HG02642 (cell line): ENCODE measurements at regions not wholly inside any gene's neighbourhood (a gene's known extent, or its start where the extent isn't known, plus 50 kb on each side); places are given as distances from the start of the nearest gene placed in this dataset.
A peak's percentile ranks its signal among the peaks of the same experiment; 100 is the strongest.
"Not testable (repeated sequence)": the region's sequence is repeated elsewhere in the genome, so short reads cannot be mapped to it uniquely, and the experiment has no call there.

ENCODE experiments used
- ATAC-seq: cut with Tn5 transposase; IDR thresholded peaks from one replicate; pipeline ENCODE4 v1.9.1; 2021; ENCODE audit warnings: mild to moderate bottlenecking; ENCODE audit not compliant: unreplicated experiment, poor library complexity

DNA sequence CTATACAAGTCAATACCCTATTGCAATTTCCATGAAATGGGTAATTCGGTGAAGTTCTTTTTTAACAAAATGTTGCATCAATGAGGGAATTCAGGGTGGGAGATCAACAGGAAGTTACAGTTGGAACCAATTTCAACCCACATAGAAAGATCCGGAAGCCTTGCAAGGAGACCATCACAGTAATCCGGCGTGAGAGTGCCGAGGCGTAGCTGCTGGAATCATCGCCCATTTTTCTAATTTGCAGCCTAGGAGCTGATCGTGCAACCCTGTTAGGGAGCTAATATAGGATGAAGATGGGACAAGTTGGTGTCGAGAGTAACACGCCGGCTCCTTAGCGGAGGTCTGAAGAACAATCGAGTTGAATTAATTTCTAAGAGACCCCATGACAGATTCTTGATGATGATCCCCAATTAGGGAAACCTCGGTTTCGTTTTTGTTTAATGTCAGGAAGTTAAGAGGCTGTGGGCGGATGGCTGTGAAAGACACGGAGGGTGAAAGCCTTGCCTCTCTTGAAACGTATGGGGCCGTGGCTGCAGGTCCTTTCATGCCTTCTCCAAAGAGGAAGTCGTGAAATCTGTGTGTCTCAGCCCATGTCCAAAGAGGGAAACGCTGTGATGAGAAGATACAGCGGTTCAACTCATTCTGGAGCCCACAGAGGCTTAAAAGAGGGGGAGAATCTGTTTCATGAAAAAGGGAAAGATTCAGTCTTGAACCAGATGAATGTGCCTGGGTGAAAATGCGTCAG lies 51.2 kb upstream of the CARD11 start:
- peak; percentile 53 for ATAC-seq

DNA sequence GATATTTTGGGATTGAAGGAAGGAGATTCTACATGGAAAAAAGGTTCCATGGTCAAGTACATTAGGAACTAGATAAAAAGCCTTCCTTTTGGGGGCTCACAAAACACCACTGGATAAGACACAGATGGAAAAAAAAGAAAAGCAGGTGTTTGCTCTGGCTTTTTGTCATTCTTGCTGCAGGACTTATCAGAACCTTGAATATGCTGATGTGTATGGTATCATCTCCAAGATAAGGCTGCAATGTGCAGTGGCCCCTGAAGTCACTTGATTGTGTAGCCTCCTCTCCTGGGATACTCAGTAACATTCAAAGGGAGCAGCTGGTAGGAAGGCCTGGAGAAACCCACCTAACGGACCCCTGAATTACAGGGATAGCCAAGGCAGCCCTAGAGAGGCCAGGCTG lies 54.1 kb upstream of the CARD11 start:
- ATAC-seq, result no peak

DNA sequence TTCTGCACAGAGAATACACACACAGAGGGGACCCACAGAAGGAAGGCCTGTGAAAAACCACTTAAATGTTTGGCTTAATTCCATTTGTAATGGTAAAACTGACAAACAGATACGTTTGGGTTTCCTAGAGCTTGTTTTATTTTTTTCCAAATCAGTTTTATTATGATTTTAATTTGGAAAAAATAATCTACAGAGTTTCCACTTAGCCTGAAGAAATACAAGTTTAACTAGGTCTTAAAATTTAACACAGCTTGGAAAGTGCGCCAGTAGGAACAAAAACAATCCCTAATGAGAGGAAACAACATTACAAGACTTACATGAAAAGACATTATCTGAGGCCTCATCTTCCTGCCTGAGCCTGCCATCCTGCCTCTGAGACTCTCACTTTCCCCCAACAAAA lies 58.5 kb upstream of the CARD11 start:
- ATAC-seq, result no peak

DNA sequence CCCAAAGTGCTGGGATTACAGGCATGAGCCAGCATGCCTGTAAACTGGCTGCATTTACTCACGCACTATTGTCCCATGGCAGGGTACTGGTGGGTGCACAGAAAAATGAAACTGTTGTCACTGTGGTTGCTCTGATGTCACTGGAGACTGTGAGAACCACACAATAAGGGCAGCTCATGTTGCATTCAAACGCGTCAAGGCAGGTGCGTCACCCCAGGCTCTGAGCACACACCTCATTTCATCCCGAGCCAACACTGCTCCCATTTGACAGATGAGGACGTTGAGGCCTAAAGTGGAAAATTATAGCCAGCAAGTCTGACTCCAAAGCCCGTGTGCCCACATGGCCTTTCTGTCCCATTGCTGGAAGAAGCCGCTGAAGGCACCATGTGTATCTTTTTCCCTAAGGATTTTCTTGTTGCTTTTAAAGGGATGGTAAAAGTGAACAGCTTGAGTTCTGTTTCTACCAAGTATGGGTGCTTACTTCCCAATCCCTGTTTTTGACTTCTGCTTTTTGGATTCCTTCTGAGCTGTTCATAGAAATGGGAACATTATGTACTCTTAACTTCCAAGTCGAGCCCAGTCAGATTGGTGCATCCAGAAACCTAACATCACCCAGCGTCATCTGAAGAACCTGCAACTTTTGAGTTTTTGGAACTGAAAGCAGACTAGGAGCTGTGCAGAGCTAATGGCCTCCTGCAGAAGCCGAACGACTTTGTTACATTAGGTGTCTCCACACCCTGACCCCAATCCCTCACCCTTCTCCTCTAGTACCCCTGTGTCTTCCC lies 60.1 kb upstream of the CARD11 start:
- ATAC-seq, result no peak

DNA sequence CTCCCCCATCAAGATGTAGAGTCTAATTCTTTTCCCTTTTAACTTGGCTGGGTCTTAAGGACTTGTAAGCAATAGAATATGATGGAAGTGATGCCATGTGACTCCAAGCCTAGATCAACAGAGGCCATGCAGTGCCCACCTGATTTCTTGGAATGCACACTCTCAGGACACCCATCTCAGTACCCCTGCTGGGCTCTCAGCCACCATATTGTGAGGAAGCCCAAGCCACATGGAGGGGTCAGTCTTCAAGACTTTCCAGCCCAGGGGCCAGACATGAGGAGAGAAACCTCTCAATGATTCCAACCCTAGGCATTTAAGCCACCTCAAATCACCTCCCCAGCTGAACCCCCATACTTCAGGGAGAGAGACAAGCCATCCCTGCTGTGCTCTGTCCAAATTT lies 62.2 kb upstream of the CARD11 start:
- no peak for ATAC-seq

DNA sequence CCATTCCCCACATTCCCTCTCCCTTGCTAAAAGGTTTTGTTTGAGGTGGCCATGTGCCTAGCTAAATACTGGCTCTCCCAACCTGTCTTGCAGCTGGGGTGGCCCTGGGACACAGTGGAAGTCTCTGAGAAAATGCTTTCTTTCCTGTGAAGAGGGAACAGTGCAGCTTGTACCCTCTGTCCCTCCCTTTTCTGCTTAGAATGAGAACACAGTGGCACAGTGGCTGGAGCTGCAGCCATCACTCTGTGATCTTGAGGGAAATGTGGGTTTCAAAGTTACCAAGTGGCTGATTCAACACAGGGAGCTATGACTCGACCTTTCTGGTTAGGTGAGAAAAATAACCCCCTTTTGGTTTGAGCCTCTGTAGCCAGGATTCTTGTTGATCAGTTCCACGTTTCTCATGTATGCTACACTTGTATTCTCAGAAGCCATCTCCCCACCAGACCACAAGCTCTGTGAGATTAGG lies 62.7 kb upstream of the CARD11 start:
- ATAC-seq, result no peak

DNA sequence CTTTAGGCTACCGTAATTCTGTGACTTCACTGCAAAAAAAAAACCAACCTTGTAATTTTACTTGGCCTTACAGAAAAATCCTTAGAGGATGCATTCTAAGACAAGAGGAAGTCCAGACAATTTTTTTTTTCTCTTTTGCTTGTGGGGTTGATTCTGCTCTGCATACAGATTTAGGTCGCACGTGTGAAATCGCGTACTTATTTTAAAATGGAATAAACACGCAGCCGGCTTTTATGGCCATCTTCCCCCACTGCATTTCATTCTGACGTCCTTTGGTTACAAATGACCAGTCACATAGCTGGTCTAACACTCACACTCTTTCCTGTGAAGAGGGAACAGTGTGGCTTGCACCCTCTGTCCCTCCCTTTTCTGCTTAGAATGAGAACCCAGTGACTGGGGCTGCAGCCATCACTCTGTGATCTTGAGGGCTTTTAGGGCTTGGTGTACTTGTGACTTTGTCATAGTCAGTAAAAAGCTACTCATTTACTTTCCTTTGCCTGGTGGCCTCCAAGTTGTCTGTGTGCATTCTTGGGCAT lies 63.6 kb upstream of the CARD11 start:
- no peak for ATAC-seq

DNA sequence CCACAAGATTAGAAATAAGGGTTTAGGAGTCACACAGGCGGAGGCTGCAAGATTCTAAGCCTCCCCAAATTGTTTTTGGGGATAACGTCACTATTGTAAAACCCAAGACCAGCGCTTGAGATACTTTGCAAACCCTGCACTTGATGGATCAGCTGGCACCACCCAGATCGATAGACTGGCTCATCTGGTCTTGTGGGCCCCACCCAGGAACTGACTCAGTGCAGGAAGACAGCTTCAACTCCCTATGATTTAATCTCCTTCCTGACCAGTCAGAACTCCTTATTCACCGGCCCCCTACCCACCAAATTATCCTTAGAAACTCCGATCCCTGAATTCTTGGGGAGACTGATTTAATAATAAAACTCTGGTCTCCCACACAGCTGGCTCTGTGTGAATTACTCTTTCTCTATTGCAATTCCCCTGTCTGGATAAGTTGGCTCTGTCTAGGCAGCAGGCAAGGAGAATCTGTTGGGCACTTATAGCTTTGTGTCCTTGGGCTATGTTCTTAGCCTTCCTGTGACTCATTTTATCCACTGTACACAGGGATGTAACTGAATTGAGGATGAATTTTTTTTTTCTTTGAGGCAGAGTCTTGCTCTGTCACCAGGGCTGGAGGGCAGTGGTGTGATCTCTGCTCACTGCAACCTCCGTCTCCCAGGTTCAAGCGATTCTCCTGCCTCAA lies 64.4 kb upstream of the CARD11 start:
- ATAC-seq, result no peak

DNA sequence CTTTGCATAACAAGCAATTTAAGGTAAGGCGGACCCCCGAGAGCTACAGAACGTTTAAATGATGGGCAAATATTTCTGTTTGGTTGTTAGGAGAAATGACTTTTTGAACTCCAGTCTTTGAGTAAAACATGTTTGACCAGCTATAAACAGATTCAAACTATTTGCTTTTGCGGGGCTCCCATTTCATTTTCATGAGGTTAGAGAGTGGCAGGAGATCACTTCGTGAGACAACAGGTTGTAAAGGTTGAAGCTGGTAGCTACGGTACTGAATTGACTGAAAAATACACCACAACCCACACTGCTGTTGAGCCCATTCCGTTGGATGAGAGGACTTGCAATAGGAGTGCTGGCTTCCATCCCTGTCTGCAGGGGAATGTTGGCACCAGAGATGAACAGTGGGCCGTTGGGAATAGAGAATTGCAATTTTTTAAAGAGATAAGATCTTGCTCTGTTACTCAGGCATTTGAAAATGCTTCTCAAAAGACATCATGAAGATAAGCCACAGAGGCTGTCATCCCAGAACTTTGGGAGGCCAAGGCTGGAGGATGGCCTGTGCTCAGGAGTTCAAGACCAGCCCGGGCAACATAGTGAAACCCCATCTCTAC lies 65.7 kb upstream of the CARD11 start:
- no peak for ATAC-seq

DNA sequence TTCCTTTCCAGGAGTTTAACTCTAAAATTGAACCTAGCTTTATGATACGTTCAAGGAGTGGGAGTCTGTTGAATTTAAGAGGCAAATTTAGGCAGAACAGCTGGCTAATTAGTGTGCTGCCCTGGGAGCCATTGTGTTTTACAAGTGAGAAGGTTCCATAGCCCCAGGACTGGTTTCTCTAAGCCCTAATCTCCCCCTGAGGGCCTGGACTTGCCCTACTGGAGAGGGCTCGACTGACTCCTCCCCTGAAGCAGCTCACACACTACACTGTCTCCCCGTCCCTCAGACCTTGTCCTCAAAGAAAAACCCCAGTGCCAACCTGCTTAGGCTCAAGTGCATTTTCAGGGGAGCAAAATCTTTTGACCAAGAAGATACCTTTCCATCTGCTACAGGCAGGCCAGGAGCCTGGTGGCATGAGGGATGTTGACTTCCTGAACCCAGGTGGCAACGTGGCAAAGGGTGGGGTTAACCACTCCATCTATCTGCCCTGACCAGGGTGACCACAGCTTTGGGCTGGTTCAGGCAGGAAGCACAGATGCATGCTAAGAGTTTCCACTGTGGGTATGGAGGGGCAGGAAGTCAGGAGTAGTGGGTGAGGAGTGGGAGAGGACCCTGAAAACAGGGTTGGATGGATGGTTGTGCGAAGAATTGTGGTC lies 68.9 kb upstream of the CARD11 start:
- no peak for ATAC-seq

DNA sequence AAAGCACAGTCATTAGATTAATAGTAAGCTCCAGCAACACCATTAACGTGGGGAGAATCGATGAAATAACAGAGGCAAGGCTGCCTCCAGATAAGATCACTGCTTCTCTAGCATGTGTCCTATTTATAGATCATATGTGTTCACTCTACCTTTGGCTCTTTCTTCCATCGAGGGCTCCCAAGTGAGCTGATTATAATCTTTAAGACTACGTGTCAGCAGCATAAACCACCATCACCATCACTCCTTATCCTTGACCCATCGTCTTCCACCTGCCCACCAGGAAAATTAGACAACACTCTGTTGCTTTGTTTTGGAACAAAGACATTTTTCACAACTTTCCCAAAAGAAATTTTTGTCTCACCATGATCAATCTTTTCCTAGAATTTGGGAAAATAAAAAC lies 71.2 kb upstream of the CARD11 start:
- ATAC-seq, result no peak

DNA sequence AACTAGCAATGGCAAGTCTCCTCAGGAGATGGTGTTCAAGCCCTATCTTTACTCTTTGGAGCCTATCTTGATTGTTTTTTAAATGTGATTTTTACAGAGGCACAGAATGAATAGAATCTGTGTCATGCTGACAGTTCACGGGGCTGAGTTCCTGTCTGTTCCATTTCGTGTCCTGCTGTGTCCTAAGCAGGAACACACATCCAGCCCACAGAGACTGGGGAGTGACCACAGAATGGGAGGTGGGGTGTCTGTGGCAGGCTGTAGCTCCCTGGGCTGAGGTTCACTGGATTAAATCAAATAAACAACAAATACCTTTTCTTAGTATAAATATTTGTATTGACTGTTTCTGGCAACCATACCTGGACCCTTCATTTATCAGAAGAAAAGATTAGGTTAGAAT lies 73.4 kb upstream of the CARD11 start:
- ATAC-seq, result no peak

DNA sequence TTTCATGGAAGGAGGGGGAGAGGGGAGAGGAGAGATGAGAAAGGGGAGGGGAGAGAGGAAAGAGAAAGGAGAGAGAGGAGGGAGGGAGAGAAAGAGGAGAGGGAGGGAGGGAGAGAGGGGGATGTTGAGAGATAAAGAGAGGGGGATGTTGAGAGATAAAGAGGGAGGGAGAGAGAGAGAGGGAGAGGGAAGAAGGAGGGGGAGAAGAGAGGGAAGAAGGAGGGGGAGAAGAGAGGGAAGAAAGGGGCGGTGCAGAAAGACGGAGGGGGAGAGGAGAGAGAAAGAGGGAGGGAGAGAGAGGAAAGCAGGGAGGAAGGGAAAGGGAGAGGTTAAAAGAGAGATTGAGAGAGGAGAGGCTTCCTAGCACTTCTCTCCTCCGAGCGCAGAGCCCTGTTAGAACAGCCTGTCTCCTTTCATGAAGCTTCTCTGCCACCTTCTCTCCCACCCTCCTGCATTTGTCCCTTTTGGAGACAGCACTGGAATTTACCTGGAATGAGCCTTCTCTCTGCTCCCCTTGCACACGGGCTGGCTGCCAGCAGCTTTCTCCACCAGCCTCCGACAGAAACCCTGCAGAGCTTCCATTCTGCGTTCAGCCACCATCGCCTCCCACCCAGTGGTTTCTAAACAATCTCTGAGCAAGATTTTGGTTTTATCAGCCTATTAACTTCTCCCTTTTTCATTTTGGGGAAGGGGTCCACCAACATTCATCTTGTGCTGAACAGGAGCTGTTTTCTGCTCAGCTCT lies 74.0 kb upstream of the CARD11 start:
- ATAC-seq, result no peak

DNA sequence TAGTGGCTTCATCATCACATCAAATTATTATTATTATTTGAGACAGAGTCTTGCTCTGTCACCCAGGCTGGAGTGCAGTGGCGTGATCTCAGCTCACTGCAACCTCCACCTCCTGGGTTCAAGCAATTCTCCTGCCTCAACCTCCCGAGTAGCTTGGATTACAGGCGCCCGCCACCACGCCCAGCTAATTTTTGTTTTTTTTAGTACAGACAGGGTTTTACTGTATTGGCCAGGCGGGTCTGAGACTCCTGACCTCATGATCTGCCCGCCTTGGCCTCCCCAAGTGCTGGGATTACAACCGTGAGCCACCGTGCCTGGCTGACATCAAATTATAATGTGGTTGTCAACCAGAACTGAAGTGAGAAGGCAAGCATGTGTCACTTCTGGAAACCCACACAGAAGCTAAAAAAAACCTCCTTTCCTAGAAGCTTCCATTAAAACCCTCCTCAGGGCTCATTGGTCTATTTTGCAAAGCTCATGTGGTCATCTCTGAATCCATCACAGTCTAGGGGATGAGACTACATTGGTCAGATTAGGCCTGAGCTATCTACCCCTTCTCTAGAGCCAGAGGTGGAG lies 75.8 kb upstream of the CARD11 start:
- ATAC-seq, result not testable (repeated sequence)

DNA sequence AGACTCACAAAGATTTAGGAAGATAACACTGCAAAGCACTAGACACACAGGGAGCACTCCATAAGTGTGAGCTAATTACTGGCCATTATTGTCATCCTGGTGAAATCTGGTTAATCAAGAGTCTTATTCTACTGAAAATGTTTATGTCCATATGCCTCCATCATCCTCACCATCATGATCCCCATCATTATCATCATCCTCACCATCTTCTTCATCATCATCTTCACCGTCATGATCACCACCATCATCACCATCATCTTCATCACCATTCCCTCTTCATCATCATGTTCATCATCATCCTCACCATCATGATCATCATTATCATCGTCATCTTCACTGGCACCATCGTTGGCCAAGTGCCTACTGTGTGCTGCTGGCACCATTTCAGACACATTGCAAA lies 76.3 kb upstream of the CARD11 start:
- no peak for ATAC-seq

DNA sequence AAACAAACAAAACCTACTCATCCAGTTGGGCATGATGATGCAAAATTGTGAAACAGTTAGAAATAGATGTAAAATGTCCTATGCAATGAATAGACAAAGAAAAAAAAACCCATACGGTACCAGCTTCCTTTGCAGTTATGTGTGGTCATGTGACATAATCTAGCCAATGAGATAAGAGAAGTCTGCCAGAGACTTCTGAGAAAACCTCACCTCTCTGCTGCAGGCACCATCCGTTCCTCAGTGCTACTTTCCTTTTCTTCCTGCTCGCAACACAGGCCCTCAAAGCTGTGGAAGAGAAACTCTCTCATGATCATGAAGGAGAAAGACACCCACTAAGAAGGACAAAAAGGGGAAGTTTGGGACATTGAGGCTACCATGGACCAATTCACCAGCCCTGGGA lies 76.8 kb upstream of the CARD11 start:
- no peak for ATAC-seq

DNA sequence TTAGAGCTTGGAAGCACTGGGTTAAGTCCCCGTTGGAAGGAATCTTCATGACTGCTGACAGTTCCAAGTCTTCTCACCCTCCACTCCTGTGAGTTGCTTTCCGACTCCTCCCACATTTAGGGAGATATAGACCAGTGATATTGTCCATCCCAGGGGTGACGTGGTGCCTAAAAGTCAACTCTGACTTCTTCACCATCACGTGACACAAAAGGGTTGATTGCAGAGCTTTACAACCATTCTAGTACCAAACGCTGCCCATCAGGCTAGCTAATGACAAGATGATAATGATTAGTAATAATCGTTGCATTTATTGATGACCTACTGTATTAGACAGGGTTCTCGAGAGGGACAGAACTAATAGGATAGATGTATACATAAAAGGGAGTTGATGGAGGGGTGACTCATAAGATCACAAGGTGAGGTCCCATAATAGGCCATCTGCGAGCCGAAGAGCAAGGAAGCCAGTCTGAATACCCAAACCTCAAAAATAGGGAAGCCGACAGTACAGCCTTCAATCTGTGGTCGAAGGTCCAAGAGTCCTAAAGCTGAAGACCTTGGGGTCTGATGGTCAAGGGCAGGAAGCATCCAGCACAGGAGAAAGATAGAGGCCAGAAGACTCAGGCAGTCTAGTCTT lies 85.3 kb upstream of the CARD11 start:
- no peak for ATAC-seq

DNA sequence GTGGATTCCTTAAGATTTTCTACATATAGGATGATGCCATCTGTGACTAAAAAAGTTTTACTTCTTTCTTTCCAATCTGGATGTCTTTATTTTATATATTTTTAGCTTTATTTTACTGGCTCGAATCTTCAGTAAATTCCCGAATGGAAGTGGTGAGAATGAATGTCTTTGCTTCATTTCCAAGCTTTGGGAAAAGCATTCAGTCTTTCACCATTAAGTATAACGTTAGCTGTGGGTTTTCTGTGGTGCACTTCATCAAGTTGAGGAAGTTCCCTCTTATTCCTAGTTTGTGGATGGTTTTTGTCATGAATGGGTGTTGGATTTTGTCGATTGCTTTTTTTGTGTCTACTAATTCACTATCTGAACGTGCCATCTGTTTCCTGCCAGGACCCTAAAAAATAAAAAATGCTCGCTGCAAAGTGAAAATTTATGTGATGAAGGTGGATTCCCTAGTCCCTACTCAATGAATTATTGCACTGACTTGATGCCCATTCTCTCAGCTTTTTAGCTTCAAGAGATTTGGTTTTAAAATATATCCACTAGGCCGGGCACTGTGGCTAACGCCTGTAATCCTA lies 90.2 kb upstream of the CARD11 start:
- no peak for ATAC-seq
